OCI-LY1 (cell line): ENCODE measurements at regions not wholly inside any gene's neighbourhood (a gene's known extent, or its start where the extent isn't known, plus 50 kb on each side); places are given as distances from the start of the nearest gene placed in this dataset.

Source experiments
- CTCF ChIP-seq: fragments of 200-600 bp; sonication (generic), shearing (Covaris generic); IDR thresholded peaks from 2 replicates; pipeline ENCODE4 v1.5.1; 2017; ENCODE audit warnings: mild to moderate bottlenecking, antibody characterized with exemption, low read length, moderate library complexity, mixed read lengths
- EZH2 ChIP-seq: fragments of 200-600 bp; sonication (generic), shearing (Covaris generic); IDR thresholded peaks from 2 replicates; pipeline ENCODE4 v1.8.0; 2017; ENCODE audit warnings: borderline replicate concordance, mixed run types, mild to moderate bottlenecking, antibody characterized with exemption, low read length, moderate library complexity, mixed read lengths

GRCh38 chr12:30384976-30385375 is 310.7 kb downstream of the IPO8 start:
- TF ChIP-seq CTCF (no peak), EZH2 (no peak)
